GM12891 (cell line): ENCODE measurements at regions not wholly inside any gene's neighbourhood (a gene's known extent, or its start where the extent isn't known, plus 50 kb on each side); places are given as distances from the start of the nearest gene placed in this dataset.
"Not testable (repeated sequence)": the region's sequence is repeated elsewhere in the genome, so short reads cannot be mapped to it uniquely, and the experiment has no call there.

ENCODE experiments used
- DNase-seq: peaks from one replicate; pipeline ENCODE4 v3.0.0; 2011; ENCODE audit warnings: low spot score; ENCODE audit not compliant: insufficient read length
- FAIRE-seq: peaks from 2 replicates; lab custom pipeline; 2011; peaks lifted over from hg19 to GRCh38; lab: Jason Lieb, UNC
- PAX5 ChIP-seq: IDR thresholded peaks from 2 replicates; pipeline ENCODE4 v1.6.1; 2011; ENCODE audit warnings: low read length, moderate library complexity, mild to moderate bottlenecking; ENCODE audit not compliant: insufficient read depth, severe bottlenecking
- POLR2A ChIP-seq: IDR thresholded peaks from 2 replicates; pipeline ENCODE4 v1.6.1; 2011; ENCODE audit warnings: low read depth, low read length, control low read depth
- POLR2AphosphoS5 ChIP-seq: IDR thresholded peaks from 2 replicates; pipeline ENCODE4 v1.6.1; 2011; ENCODE audit warnings: low read depth, low read length, control low read depth
- POU2F2 ChIP-seq: IDR thresholded peaks from 2 replicates; pipeline ENCODE4 v1.6.1; 2011; ENCODE audit warnings: low read depth, mild to moderate bottlenecking, control low read depth, low read length, moderate library complexity
- SPI1 ChIP-seq: IDR thresholded peaks from 2 replicates; pipeline ENCODE4 v1.6.1; 2011; ENCODE audit warnings: low read depth, low read length, control low read depth
- TAF1 ChIP-seq: IDR thresholded peaks from 2 replicates; pipeline ENCODE4 v1.6.1; 2011; ENCODE audit warnings: low read depth, low read length, control low read depth

- DNase-seq (no peak), FAIRE-seq (no peak)
- TF ChIP-seq TAF1 (no peak), POU2F2 (no peak), POLR2A (no peak), SPI1 (no peak), POLR2AphosphoS5 (no peak), PAX5 (no peak)
These were observed 343.1 kb downstream of the TFAP2B start for GRCh38 chr6:51161752-51162151.

DNA sequence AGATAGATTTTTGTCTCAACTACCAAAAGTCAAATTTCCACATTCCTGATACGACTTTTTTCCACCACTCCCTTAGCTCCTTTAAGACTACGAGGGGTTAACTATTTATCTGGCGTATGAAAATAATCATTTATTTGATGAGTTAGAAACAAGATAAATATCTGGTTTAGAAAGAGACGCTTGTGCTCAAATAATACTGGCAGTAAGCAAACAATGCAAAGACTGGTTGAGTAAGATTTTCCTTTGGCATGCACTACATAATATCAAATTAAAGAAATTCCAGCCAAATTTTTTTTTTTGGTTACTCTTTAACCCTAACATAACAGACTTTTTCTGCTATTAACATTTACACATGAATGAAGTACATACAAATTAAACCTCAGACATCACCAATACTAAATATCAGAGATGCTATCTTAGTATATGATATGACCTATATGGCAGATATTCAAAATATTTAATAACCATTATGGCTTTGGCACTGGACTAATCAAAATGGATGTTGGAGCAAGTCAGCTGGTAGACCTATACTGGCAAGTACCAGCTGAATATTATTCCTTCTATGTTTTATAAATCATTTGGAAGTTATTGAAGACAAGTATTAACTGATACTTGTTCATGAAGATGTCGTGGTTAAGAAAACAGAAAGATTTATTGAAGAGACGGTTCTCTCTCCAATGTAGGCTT is 345.3 kb downstream of the TFAP2B start:
- DNase-seq (no peak), FAIRE-seq (no peak)
- TF ChIP-seq SPI1, result no peak
- no peak for TF ChIP-seq POLR2AphosphoS5
- TF ChIP-seq TAF1, result no peak
- no peak for TF ChIP-seq POU2F2
- no peak for TF ChIP-seq POLR2A
- no peak for TF ChIP-seq PAX5

GRCh38 chr6:51166914-51167313 is 348.2 kb downstream of the TFAP2B start:
- no peak for TF ChIP-seq POLR2A
- no peak for TF ChIP-seq SPI1
- TF ChIP-seq PAX5, result no peak
- TF ChIP-seq TAF1, result no peak
- no peak for TF ChIP-seq POU2F2
- TF ChIP-seq POLR2AphosphoS5, result no peak

DNA sequence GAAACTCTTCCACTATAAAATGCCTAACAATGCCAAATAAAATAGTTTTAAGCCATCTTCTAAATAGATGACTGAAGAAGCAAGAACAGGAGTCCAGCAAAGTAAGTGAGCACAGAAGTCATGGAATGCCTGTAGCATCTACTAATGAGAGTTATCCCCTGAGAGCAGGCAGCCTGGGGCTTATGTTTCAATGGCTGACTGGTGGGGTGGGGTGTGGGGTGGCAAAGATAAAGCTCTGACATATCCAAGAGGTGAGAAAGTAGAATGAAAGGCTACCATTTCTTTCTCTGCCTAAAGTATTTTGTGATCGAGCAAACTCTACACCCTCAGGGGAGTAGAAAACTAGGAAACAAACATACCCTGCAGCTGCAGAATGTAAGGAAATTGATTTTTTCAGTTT is 348.8 kb downstream of the TFAP2B start:
- no peak for TF ChIP-seq PAX5
- no peak for TF ChIP-seq TAF1
- TF ChIP-seq POLR2A, result no peak
- no peak for TF ChIP-seq POU2F2
- TF ChIP-seq POLR2AphosphoS5, result no peak
- no peak for TF ChIP-seq SPI1
- DNase-seq (no peak), FAIRE-seq (no peak)

More at GRCh38 chr6:51166914-51167313, 348.2 kb downstream of the TFAP2B start:
- DNase-seq (no peak), FAIRE-seq (no peak)

GRCh38 chr6:51182827-51183226 is 364.2 kb downstream of the TFAP2B start:
- FAIRE-seq (no peak), DNase-seq (no peak)
- TF ChIP-seq POU2F2 (no peak), SPI1 (no peak), POLR2A (no peak), TAF1 (no peak), PAX5 (no peak), POLR2AphosphoS5 (no peak)

- FAIRE-seq, result no peak
- no peak for DNase-seq
- TF ChIP-seq POLR2A (no peak), POU2F2 (no peak), TAF1 (no peak), PAX5 (no peak), POLR2AphosphoS5 (no peak), SPI1 (no peak)
These were observed 365.4 kb downstream of the TFAP2B start for GRCh38 chr6:51184046-51184445.

DNA sequence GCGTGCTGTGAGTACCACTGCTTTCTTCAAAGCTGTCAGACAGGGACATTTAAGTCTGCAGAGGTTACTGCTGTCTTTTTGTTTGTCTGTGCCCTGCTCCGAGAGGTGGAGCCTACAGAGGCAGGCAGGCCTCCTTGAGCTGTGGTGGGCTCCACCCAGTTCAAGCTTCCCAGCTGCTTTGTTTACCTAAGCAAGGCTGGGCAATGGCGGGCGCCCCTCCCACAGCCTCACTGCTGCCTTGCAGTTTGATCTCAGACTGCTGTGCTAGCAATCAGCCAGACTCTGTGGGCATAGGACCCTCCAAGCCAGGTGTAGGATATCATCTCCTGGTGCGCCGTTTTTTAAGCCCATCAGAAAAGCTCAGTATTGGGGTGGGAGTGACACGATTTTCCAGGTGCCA is 374.5 kb downstream of the TFAP2B start:
- DNase-seq, FAIRE-seq: not testable (repeated sequence)

DNA sequence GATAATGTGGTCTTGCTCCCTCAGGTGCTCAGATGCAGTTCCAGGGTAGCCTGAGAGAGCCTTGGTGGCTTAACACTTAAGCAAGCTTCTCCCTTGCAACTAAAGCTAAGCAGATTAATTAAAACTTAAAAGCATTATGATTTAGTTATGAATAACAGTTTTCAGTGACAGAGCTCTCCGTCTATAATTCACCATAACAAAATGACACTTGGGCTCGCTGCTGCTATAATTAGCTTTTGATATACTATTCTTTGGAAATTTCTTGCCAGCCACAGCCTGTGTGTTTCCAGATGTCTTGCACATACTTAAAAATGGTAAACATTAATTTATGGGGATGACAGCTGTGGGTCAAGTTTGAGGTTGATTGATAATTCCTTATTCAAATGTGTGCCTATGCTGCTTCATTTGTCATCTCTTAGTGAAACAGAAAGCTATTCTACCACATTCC is 380.5 kb downstream of the TFAP2B start:
- FAIRE-seq (no peak), DNase-seq (no peak)
- TF ChIP-seq SPI1, result no peak
- no peak for TF ChIP-seq PAX5
- no peak for TF ChIP-seq TAF1
- TF ChIP-seq POLR2AphosphoS5, result no peak
- TF ChIP-seq POLR2A, result no peak
- TF ChIP-seq POU2F2, result no peak

DNA sequence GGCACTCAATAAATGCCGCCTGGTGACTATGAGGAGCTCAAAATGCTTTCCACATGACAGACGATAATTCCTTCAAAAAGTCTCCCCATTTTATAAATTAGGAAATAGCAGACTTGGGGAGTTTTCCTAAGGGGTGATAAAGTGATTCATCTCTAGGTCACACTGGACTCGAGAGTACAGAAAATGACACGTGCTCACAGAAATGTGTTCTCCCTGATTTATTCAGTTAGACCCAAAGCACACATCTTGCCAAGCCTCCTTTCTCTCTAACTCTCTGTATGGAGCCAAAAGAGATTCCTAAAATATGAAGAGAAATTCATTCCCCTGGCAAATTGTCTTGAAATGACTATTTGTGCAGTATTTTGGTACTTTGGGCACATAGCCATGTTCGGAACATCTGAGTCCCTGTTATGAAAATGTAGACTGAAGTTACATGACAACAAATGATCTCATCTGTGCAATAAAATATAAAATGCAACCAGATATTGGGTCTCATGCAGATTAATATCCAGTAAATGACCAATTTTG is 381.1 kb downstream of the TFAP2B start:
- DNase-seq (no peak), FAIRE-seq (no peak)
- TF ChIP-seq POU2F2 (no peak), TAF1 (no peak), POLR2A (no peak)

DNA sequence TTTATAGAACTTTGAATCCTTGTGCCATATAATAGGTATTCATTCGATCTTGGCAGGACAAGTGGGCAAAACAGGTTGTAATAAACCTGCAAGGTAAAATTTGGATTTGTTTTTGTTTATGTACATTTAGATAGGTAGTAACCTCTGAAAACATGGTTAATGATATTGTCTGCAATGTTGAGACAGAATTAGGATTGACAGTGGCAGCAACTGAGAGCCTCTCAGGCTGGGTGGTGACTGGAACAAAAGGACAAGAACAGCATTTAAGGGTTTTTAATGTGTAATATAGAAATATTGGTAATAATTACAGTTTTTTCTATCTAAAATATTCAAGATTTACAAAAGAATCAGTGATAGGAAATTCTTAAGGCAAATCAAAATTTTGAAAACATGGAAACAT is 382.0 kb downstream of the TFAP2B start:
- TF ChIP-seq SPI1 (no peak), POU2F2 (no peak), POLR2AphosphoS5 (no peak), PAX5 (no peak), TAF1 (no peak), POLR2A (no peak)
- DNase-seq (no peak), FAIRE-seq (no peak)

GRCh38 chr6:51202653-51203052 is 384.0 kb downstream of the TFAP2B start:
- not testable (repeated sequence) for FAIRE-seq, DNase-seq
